Renal cortical epithelial cell (primary cell): ENCODE measurements at regions not wholly inside any gene's neighbourhood (a gene's known extent, or its start where the extent isn't known, plus 50 kb on each side); places are given as distances from the start of the nearest gene placed in this dataset.
"Not testable (repeated sequence)": the region's sequence is repeated elsewhere in the genome, so short reads cannot be mapped to it uniquely, and the experiment has no call there.

ENCODE experiments used
- DNase-seq: peaks from one replicate; pipeline ENCODE4 v3.0.0-alpha.2; 2011; ENCODE audit warnings: low read depth

DNA sequence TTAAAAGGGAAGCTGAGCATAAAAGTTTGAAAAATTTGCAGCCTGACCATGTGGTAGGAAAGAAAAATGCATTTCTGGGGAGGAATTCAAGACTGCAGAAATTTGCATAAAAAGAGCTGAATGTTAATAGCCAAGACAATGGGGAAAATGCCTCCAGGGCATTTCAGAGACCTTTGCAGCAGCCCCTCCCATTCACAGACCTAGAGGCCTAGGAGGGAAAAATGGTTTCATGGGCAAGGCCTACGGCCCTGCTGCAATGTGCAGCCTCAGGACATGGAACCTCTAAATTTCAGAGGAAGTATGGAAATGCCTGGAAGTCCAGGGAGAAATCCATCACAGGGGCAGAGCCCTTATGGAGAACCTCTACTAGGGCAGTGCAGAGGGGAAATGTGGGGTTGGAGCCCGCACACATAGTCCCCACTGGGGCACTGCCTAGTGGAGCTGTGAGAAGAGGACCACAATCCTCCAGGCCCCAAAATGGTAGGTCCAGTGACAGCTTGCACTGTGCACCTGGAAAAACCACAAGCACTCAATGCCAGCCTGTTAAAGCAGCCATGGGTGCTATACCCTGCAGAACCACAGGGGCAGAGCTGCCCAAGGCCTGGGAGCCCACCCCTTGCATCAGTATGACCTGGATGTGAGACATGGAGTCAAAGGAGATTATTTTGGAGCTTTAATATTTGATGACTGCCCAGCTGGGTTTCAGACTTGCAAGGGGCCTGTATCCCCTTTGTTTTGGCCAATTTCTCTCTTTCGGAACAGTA is 243.8 kb downstream of the DNAJB9 start:
- no peak for DNase-seq

GRCh38 chr7:108815815-108816214 is 246.1 kb downstream of the DNAJB9 start:
- no peak for DNase-seq

- DNase-seq = no peak
These were observed 249.1 kb downstream of the DNAJB9 start for GRCh38 chr7:108818742-108819141.

GRCh38 chr7:108824840-108825580 is 255.3 kb downstream of the DNAJB9 start:
- DNase-seq = peak; percentile 83

DNA sequence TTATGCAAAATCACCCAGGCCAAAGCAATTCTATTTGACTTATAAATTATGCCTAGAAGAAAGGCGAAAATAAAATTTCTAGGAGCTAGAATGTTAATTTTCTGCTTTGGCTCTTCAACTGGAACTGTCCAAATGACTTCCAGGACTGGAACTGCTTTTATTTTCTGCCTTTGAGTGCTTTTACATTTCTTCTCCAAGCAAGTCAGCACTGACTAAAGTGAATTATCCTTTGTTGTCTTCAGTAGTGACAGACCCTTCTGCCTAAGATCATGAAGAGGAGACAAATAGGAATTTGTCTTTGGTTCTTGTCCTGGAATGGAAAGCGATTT is 255.9 kb downstream of the DNAJB9 start:
- no peak for DNase-seq

DNA sequence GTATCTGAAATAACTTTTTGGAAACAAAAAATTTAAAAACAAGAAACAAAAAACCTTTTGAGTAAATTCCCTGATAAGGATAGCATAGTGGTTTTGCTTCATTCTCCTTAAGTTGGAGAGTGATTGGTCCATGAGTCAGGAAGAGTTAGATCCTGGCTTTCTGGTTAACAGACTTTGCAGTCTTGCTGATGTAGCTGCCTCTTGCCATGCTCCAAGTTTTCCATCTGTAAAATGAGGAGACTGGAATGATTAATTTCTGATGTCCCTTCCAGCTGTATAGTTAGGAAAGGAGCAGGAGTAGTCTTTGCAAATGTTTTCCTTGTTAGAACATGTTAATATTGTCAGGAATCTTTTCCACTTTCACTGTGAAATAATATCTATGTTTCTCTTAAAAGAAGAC is 266.6 kb downstream of the DNAJB9 start:
- DNase-seq = peak; percentile 3

- DNase-seq = no peak
These were observed 268.5 kb downstream of the DNAJB9 start for GRCh38 chr7:108838198-108838597.

- DNase-seq = peak; percentile 1
These were observed 269.4 kb downstream of the DNAJB9 start for GRCh38 chr7:108839076-108839475.

DNA sequence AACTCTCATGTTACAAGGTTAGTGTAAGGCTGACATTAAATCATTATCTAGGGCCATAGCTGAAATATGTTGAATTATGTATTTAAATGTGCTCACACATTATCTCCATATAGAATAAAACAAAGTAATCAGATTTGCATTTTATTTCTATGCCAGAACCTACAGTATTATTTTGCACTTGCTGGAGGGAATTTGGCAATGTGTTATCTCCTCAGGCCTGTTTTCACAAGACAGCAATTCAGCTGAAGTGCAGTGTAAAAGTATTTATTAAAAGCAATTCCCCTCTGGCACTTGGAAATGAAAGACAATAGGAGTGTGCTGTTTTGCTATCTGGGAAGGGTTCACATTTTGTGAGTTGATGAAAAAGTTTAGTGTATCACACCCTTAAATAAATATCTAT is 276.3 kb downstream of the DNAJB9 start:
- no peak for DNase-seq

- DNase-seq = no peak
These were observed 276.8 kb downstream of the DNAJB9 start for GRCh38 chr7:108846471-108846870.

DNA sequence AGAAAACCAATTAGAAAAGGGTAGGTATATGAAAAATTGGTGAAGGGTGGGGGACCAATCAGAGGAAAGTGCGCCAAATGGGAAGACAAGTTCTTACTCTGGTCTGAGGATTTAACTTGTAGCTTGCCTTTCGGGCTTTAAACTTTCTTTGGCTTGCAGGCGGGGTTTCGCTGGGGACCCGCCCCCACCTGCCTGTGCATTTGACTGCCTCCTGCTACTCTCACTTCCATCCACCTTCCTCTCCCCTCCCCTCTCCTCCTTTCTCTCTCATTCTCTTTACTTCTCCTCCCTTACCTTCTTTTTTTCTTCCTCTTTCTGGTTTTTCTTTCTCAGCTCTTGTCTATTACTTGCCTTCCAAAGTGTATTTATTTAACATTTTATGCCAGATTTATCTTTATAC is 278.8 kb downstream of the DNAJB9 start:
- no peak for DNase-seq

DNA sequence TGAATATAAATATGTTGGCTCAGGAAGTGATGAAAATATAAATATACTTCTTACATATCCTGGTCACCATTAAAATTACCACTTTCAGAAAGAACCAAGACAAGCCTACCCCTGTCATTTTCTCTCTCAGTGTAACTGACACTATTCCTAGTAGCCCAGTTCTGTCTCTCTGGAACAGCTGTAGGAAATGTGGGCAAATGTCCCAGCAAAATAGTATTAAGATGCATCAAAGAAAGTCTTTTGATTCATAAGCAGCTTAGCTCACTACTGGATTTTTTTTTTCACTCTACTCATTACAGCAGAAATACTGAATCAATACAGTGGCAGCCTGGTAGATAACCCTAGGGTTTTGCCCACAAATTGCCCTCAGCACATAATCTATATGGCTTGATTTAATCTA is 290.9 kb downstream of the DNAJB9 start:
- no peak for DNase-seq

DNA sequence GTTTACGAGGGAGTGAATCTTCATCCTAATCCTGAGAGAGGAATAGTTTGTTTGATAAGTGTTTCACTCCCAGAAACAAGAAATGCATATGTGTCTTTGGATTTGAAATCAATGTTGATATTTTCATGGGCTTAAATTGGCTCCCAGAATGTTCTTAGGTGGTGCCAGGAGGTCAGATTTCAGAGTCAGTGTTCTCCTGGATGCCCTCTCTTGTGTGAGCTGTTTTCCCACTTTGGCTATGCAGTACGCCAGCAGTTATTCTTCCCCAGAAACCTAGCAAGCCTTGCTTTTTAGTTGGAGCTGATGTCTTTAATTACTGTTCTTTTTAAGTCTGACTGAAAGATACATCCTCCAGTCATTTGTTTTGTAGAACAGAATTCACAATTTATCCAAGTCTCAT is 291.4 kb downstream of the DNAJB9 start:
- DNase-seq = no peak

- no peak for DNase-seq
These were observed 293.7 kb downstream of the DNAJB9 start for GRCh38 chr7:108863227-108863848.

DNA sequence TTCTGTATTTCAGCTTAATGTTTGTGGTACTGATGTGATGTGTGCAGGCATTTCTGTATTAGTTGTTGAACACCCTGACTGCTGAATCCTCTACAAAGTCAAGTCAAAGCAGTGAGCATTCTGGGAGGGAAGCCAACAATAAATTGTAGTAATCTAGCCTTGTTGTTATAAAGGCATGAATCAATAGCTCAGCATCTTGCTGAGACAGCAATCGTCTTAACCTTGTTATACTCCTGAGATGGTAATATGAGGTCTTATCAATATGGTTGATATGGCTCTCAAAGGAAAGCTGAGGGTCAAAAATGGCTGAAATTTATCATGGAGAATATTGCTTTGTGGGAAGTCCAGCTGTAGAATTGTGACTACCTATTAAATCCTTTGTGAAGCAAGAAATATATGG is 299.4 kb downstream of the DNAJB9 start:
- DNase-seq = no peak

DNA sequence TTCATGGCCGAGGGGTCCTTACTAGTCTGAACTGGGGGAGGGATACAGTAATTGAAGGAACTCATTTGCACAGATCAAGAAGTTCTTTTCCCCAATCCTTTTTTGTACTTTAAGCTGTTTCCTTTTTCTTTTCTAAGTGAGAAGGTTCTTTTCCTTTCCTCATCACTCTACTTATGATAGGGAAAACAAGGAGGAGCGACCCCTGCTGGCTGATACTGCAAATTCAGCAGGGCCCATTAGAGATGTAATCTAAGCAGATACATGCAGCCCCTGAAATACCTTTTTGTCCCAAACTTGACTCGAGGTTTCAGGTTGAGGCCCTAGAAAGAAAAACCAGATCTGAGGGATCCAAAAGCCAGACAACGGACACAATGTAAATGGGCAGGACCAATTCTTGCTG is 305.5 kb downstream of the DNAJB9 start:
- DNase-seq = peak; percentile 16

GRCh38 chr7:108890862-108891261 is 321.2 kb downstream of the DNAJB9 start:
- peak; percentile 53 for DNase-seq

GRCh38 chr7:108908456-108908855 is 338.8 kb downstream of the DNAJB9 start:
- no peak for DNase-seq

GRCh38 chr7:108911016-108911415 is 341.3 kb downstream of the DNAJB9 start:
- peak; percentile 1 for DNase-seq

DNA sequence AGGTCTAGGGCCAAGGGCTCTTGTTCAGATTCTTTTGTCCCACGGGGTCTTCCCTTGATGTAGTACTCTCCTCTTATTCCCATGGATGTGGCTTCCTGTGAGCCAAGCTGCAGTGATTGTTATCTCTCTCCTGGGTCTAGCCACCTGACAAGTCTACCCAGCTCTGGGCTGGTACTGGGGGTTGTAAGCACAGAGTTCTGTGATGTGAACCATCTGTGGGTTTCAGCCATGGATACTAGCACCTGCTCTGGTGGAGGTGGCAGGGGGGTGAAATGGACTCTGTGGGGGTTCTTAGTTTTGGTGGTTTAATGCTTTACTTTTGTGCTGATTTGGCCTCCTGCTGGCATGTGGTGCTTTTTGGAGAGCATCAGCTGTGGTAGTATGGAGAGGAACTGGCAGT is 350.8 kb downstream of the DNAJB9 start:
- DNase-seq = no peak

DNA sequence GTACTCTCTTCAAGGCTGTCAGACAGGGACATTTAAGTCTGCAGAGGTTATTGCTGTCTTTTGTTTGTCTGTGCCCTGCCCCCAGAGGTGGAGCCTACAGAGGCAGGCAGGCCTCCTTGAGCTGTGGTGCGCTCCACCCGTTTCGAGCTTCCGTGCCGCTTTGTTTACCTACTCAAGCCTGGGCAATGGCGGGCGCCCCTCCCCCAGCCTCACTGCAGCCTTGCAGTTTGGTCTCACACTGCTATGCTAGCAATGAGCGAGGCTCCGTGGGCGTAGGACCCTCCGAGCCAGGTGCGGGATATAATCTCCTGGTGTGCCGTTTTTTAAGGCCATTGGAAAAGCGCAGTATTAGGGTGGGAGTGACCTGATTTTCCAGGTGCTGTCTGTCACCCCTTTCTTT is 373.4 kb downstream of the DNAJB9 start:
- not testable (repeated sequence) for DNase-seq

- DNase-seq = no peak
These were observed 377.9 kb downstream of the DNAJB9 start for GRCh38 chr7:108947526-108947925.

- DNase-seq = no peak
These were observed 402.3 kb downstream of the DNAJB9 start for GRCh38 chr7:108972004-108972403.
